ENCODE measurements at regions not wholly inside any gene's neighbourhood (a gene's known extent, or its start where the extent isn't known, plus 50 kb on each side); places are given as distances from the start of the nearest gene placed in this dataset.

DNA sequence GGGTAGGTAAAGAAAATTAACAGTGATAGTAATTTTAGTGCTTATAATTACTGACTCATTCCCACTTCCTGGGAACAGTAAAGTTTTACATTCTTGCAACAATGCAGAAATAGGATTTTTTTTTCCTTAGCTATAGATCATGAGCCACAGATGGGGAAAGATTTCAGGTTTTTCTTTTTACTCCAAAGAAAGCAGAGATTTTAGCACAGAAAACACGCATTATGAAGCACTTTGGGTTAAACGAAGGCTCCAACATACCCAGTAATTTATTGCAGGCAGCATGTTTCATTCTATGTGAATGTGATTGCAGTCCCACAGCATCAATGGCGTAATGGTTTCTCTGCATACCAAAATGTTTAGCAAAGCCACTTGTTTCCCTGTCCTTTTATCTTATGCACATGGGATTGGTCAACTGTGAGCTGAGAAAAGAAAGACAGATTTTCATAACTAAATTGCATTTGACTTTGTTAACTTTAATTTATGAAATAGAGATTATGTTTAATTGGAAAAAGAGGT lies 124.6 kb upstream of the E2F7 start:
- TF ChIP-seq POLR2AphosphoS5 (IDR thresholded peaks at IDR 0.05; ENCODE audit: low read depth, low read length) (no peak), POLR2A (IDR thresholded peaks at IDR 0.05; ENCODE audit: low read depth, low read length) (no peak)

Data from GM12892 (cell line).